PC-9 (cell line): ENCODE measurements at regions not wholly inside any gene's neighbourhood (a gene's known extent, or its start where the extent isn't known, plus 50 kb on each side); places are given as distances from the start of the nearest gene placed in this dataset.
"Not testable (repeated sequence)": the region's sequence is repeated elsewhere in the genome, so short reads cannot be mapped to it uniquely, and the experiment has no call there.

Experiments
- BruUV-seq: library from RNA; stranded (reverse); fragments of 400-500 nt; replicated peaks from 2 replicates; lab custom pipeline; 2021; lab: Mats Ljungman, UMichigan
- CTCF ChIA-PET: fragments of 300-600 bp; sonication (Branson Sonifier 250); formaldehyde crosslinking; loops from one replicate; lab custom pipeline; 2022; ENCODE audit warnings: antibody characterized with exemption; lab: Charles Lee
- POLR2A ChIA-PET: fragments of 300-600 bp; sonication (Branson Sonifier 250); formaldehyde crosslinking; loops from one replicate; lab custom pipeline; 2022; ENCODE audit warnings: antibody characterized with exemption; ENCODE audit not compliant: unreplicated experiment; lab: Charles Lee
- DNase-seq, 2 experiments: peaks; one replicate each; pipeline versions ENCODE4 v3.0.0 to v3.0.0-alpha.2; 2015 to 2022; ENCODE audit warnings: mixed read lengths in 1 of 2
- H2AFZ ChIP-seq: fragments of 200-600 bp; sonication (generic); 2 replicates; pipeline ENCODE4 v1.8.1; 2017; ENCODE audit warnings: antibody characterized with exemption
- H3F3A ChIP-seq: fragments of 200-600 bp; sonication (generic); 2 replicates; pipeline ENCODE4 v1.8.1; 2017; ENCODE audit warnings: antibody characterized with exemption, mild to moderate bottlenecking, low read depth; ENCODE audit not compliant: insufficient read depth
- H3K27ac ChIP-seq: fragments of 200-600 bp; sonication (generic); 2 replicates; pipeline ENCODE4 v1.6.1; 2016; ENCODE audit warnings: mixed run types
- H3K27me3 ChIP-seq: fragments of 200-600 bp; sonication (generic); 2 replicates; pipeline ENCODE4 v1.6.1; 2016; ENCODE audit warnings: low read depth, mixed run types; ENCODE audit not compliant: insufficient read depth
- H3K36me3 ChIP-seq: fragments of 200-600 bp; sonication (generic); 2 replicates; pipeline ENCODE4 v1.6.1; 2016; ENCODE audit warnings: low read depth, mixed run types
- H3K4me1 ChIP-seq: fragments of 200-600 bp; sonication (generic); replicated peaks from 2 replicates; pipeline ENCODE4 v1.6.1; 2016; ENCODE audit warnings: mixed run types; ENCODE audit not compliant: insufficient read depth
- H3K4me2 ChIP-seq: fragments of 200-600 bp; sonication (generic); 2 replicates; pipeline ENCODE4 v1.6.1; 2017; ENCODE audit warnings: mixed run types
- H3K4me3 ChIP-seq: fragments of 200-600 bp; sonication (generic); 2 replicates; pipeline ENCODE4 v1.6.1; 2016; ENCODE audit warnings: mixed run types
- H3K79me2 ChIP-seq: fragments of 200-600 bp; sonication (generic); 2 replicates; pipeline ENCODE4 v1.6.1; 2017; ENCODE audit warnings: low read depth, mixed run types
- H3K9me2 ChIP-seq: fragments of 200-600 bp; sonication (generic); 2 replicates; pipeline ENCODE4 v1.8.1; 2017; ENCODE audit warnings: mild to moderate bottlenecking; ENCODE audit not compliant: insufficient read depth
- H3K9me3 ChIP-seq: fragments of 200-600 bp; sonication (generic); 2 replicates; pipeline ENCODE4 v1.8.1; 2016; ENCODE audit warnings: low read depth; ENCODE audit not compliant: insufficient read depth
- H4K20me1 ChIP-seq: fragments of 200-600 bp; sonication (generic); 2 replicates; pipeline ENCODE4 v1.8.1; 2017; ENCODE audit not compliant: insufficient read depth
- EZH2 ChIP-seq: fragments of 200-600 bp; sonication (generic); IDR thresholded peaks from 2 replicates; pipeline ENCODE4 v1.8.0; 2017; ENCODE audit warnings: antibody characterized with exemption, low read depth
- intact Hi-C: fragments of 100-400 bp; cut with micrococcal nuclease; formaldehyde crosslinking; loops from one replicate; pipeline ENCODE4 v1.10.0; 2022; ENCODE audit not compliant: unreplicated experiment
- TF ChIP-seq, protein P1 (sequence below): fragments of 200-600 bp; sonication (generic); conservative IDR thresholded peaks from 2 replicates; pipeline ENCODE4 v1.6.1; 2017; ENCODE audit warnings: mixed run types, antibody characterized with exemption, mild to moderate bottlenecking, moderate library complexity

DNA sequence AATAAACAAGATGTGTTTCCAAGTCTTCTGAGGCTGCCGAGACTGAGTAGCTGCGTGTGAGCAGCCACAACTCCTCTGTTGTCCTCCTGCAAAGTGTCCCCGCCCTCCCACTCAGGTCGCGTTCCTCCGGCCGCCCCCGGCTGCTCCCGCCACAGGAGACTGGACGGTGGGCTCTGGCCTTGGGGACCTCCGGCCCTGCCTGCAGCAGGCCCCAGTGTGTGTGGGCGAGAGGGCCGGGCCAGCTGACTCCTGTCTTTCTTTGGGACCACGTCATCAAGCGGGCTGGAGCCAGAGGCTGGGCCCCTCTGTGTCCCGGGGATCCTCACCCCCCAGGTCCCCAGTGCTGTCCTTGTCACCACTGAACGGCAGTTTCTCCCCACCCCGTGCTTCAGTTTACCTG is 175.3 kb downstream of the NPIPB11 start:
- ChIA-PET POLR2A (interaction anchor here (0.6 kb wide), 1 partner anchor 595 kb away, joined by 8 read pairs; no protein-coding TSS in a partner anchor), CTCF (no interaction called here)
- H2AFZ ChIP-seq = no peak overlapping the region
- BruUV-seq = no TSS peak
- no peaks in the 10 kb centered on the region; the same call in 1 of the 2 replicates for H3K4me1 ChIP-seq
- no peak for TF ChIP-seq EZH2
- TF ChIP-seq, protein P1, sequence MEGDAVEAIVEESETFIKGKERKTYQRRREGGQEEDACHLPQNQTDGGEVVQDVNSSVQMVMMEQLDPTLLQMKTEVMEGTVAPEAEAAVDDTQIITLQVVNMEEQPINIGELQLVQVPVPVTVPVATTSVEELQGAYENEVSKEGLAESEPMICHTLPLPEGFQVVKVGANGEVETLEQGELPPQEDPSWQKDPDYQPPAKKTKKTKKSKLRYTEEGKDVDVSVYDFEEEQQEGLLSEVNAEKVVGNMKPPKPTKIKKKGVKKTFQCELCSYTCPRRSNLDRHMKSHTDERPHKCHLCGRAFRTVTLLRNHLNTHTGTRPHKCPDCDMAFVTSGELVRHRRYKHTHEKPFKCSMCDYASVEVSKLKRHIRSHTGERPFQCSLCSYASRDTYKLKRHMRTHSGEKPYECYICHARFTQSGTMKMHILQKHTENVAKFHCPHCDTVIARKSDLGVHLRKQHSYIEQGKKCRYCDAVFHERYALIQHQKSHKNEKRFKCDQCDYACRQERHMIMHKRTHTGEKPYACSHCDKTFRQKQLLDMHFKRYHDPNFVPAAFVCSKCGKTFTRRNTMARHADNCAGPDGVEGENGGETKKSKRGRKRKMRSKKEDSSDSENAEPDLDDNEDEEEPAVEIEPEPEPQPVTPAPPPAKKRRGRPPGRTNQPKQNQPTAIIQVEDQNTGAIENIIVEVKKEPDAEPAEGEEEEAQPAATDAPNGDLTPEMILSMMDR = no peak
- intact Hi-C loops = no loop called here
- H3K27ac ChIP-seq = no peak overlapping the region
- no peaks in the 10 kb centered on the region for H3K9me3 ChIP-seq
- H3K79me2 ChIP-seq = no peaks in the 10 kb centered on the region
- H3F3A ChIP-seq = no peaks in the 10 kb centered on the region
- H3K36me3 ChIP-seq = no peaks in the 10 kb centered on the region
- no peak for DNase-seq
- H3K27me3 ChIP-seq = no peaks in the 10 kb centered on the region
- no peak overlapping the region for H3K4me2 ChIP-seq
- no peaks in the 10 kb centered on the region for H4K20me1 ChIP-seq
- H3K4me3 ChIP-seq = no peak overlapping the region
- H3K9me2 ChIP-seq = no peaks in the 10 kb centered on the region

DNA sequence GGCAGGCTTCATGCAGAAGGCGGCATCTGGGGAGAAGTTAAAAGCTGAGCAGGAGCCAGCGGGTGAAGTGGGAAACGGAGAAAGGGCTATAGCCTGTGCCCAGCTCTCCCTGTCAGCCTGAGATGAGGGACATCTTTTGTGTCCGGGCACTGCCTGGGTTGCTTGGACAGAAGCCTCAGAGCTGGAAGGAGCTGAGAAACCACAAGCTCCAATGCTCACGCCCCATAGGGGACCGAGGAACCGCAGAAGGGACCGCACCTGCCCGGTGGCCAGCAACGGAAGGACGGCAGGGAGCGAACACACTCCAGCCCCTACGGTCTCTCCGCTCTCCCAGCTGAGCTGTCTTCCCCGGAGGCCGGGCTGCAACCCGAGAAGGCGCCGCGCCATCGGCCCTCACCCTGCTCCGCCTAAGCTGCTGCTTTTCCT is 175.8 kb downstream of the NPIPB11 start:
- Histone ChIP-seq H3K27ac (no peak overlapping the region), H3K9me3 (no peaks in the 10 kb centered on the region), H2AFZ (no peak overlapping the region), H3K4me1 (no peaks in the 10 kb centered on the region; the same call in 1 of the 2 replicates), H3K27me3 (no peaks in the 10 kb centered on the region), H3K36me3 (no peaks in the 10 kb centered on the region), H3K9me2 (no peaks in the 10 kb centered on the region), H3F3A (no peaks in the 10 kb centered on the region), H3K79me2 (no peaks in the 10 kb centered on the region), H3K4me3 (no peak overlapping the region), H4K20me1 (no peaks in the 10 kb centered on the region), H3K4me2 (no peak overlapping the region)
- POLR2A ChIA-PET = interaction anchor here (0.6 kb wide), 1 partner anchor 595 kb away, joined by 8 read pairs; no protein-coding TSS in a partner anchor
- BruUV-seq = no TSS peak
- DNase-seq = peak in 1 of 2 experiments; percentile 57
- CTCF ChIA-PET = no interaction called here
- TF ChIP-seq, protein P1 = no peak
- no peak for TF ChIP-seq EZH2
- intact Hi-C loops = no loop called here

DNA sequence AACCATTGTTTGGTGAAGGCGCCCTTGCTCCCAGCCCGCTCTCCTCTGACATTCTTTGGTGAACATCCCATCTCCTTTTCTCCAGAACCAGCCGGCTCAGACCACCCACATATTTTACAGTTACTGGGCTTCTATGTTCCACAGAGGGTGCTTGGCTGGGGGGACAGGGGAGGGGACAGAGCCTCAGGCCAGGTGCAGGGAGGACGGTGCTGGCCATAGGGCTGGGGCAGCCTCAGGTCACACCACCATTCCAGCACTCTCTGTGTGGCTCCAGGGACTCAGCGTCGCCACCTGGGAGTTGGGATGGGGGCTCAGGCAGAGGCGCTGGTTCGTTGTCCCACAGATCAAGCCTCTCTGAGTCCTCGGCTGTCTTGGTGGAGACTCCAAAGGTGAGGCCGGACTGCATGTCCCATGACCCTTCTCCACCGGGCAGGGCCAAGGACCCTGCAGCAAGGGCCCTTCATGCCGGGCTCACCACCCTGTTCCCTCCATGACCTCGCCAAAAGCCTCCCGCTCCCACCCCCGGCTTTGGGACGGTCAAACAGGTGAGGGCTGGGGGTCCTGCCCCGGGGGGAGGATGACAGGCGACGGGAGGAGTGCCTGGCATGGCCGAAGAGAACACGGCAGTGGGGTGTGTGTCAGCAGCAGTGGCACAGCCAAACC is 176.4 kb downstream of the NPIPB11 start:
- H3K27ac ChIP-seq, H3K4me1 ChIP-seq, H3K36me3 ChIP-seq, H4K20me1 ChIP-seq, H3K9me2 ChIP-seq, intact Hi-C loops, H3K4me2 ChIP-seq, H3K9me3 ChIP-seq, BruUV-seq, H3K4me3 ChIP-seq, CTCF ChIA-PET, DNase-seq, H2AFZ ChIP-seq, H3F3A ChIP-seq, H3K27me3 ChIP-seq, POLR2A ChIA-PET, H3K79me2 ChIP-seq: not testable (repeated sequence)

DNA sequence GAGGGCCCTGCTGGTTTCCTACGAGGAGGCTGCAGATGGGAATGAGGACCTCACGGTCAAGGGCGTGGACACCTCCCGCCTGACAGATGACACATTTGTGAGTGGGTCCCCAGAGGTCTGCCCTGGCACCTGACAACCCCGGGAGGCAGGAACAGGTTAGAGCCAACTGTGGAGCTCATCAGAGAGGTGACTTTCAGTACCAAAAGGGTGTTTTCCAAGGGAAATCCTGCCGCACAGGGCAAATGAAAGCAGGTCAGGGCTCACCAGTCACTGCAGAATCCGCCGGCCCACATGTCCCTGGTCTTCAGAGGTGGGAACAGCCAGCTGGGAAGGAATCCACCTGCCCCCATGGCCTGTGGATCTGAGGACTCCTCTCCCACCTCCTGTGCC is 176.9 kb downstream of the NPIPB11 start:
- H2AFZ ChIP-seq, H3F3A ChIP-seq, CTCF ChIA-PET, H4K20me1 ChIP-seq, BruUV-seq, H3K4me1 ChIP-seq, H3K4me2 ChIP-seq, POLR2A ChIA-PET, H3K4me3 ChIP-seq, H3K9me3 ChIP-seq, DNase-seq, H3K36me3 ChIP-seq, H3K9me2 ChIP-seq, H3K27me3 ChIP-seq, H3K27ac ChIP-seq, H3K79me2 ChIP-seq: not testable (repeated sequence)
- intact Hi-C loops = loop anchor here (5.0 kb wide), 1 partner anchor 112 kb away; no protein-coding TSS in a partner anchor
